AG04450 (cell line): ENCODE measurements at regions not wholly inside any gene's neighbourhood (a gene's known extent, or its start where the extent isn't known, plus 50 kb on each side); places are given as distances from the start of the nearest gene placed in this dataset.

Source experiments
- CTCF ChIA-PET: fragments of 300-600, 350-600 bp; formaldehyde crosslinking; extraction: SDS; loops from one replicate; lab custom pipeline; 2022; ENCODE audit warnings: antibody characterized with exemption, inconsistent platforms; lab: Charles Lee
- POLR2A ChIA-PET: fragments of 350-600 bp; formaldehyde crosslinking; extraction: SDS; loops from one replicate; lab custom pipeline; 2021; ENCODE audit warnings: antibody characterized with exemption, inconsistent platforms; lab: Yijun Ruan, JAX
- DNase-seq: peaks from one replicate; pipeline ENCODE4 v3.0.0-alpha.2; 2011; ENCODE audit warnings: low read depth, low spot score
- H3K27ac ChIP-seq: one replicate; pipeline ENCODE4 v1.5.1; 2012; ENCODE audit warnings: low read depth, low read length, control low read depth
- H3K27me3 ChIP-seq: one replicate; pipeline ENCODE4 v1.6.0; 2012; ENCODE audit warnings: low read length; ENCODE audit not compliant: control insufficient read depth, insufficient read depth
- H3K4me3 ChIP-seq: 2 replicates; pipeline ENCODE4 v1.5.1; 2011; ENCODE audit warnings: mild to moderate bottlenecking, low read depth, low read length, control low read depth
- H3K9me3 ChIP-seq: 2 replicates; pipeline ENCODE4 v1.5.1; 2012; ENCODE audit warnings: low read length; ENCODE audit not compliant: control insufficient read depth, insufficient read depth
- CTCF ChIP-seq: IDR thresholded peaks from 2 replicates; pipeline ENCODE4 v1.5.1; 2011; ENCODE audit warnings: low read depth, low read length, control low read depth, inconsistent platforms

GRCh38 chr1:239719642-239720258 lies 333.4 kb downstream of the CHRM3 start:
- CTCF ChIA-PET = no interaction called here
- H3K27ac ChIP-seq = no peak overlapping the region
- DNase-seq = no peak
- H3K4me3 ChIP-seq = no peak overlapping the region
- H3K9me3 ChIP-seq = no peaks in the 10 kb centered on the region
- no peaks in the 10 kb centered on the region for H3K27me3 ChIP-seq
- POLR2A ChIA-PET = no interaction called here
- TF ChIP-seq CTCF = no peak

GRCh38 chr1:239722035-239722434 lies 335.7 kb downstream of the CHRM3 start:
- Histone ChIP-seq H3K27me3 (no peaks in the 10 kb centered on the region), H3K4me3 (no peak overlapping the region), H3K27ac (no peak overlapping the region), H3K9me3 (no peaks in the 10 kb centered on the region)
- no peak for DNase-seq
- ChIA-PET POLR2A (no interaction called here), CTCF (no interaction called here)
- TF ChIP-seq CTCF = no peak

- ChIA-PET POLR2A (no interaction called here), CTCF (no interaction called here)
- no peaks in the 10 kb centered on the region for H3K9me3 ChIP-seq
- no peaks in the 10 kb centered on the region for H3K27me3 ChIP-seq
- no peak for TF ChIP-seq CTCF
- no peak for DNase-seq
- H3K27ac ChIP-seq = no peak overlapping the region
- H3K4me3 ChIP-seq = no peak overlapping the region
These were observed 337.5 kb downstream of the CHRM3 start for GRCh38 chr1:239723776-239724367.

GRCh38 chr1:239725371-239725770 lies 339.0 kb downstream of the CHRM3 start:
- CTCF ChIA-PET = no interaction called here
- DNase-seq = no peak
- Histone ChIP-seq H3K4me3 (no peak overlapping the region), H3K9me3 (no peaks in the 10 kb centered on the region), H3K27ac (no peak overlapping the region), H3K27me3 (no peaks in the 10 kb centered on the region)
- POLR2A ChIA-PET = no interaction called here
- no peak for TF ChIP-seq CTCF

GRCh38 chr1:239725933-239726332 lies 339.6 kb downstream of the CHRM3 start:
- Histone ChIP-seq H3K27me3 (no peaks in the 10 kb centered on the region), H3K9me3 (no peaks in the 10 kb centered on the region), H3K27ac (no peak overlapping the region), H3K4me3 (no peak overlapping the region)
- ChIA-PET POLR2A (no interaction called here), CTCF (no interaction called here)
- no peak for TF ChIP-seq CTCF
- DNase-seq = no peak
